Astrocyte (in vitro differentiated cells and primary cell): ENCODE measurements at regions not wholly inside any gene's neighbourhood (a gene's known extent, or its start where the extent isn't known, plus 50 kb on each side); places are given as distances from the start of the nearest gene placed in this dataset.

Experiments used
- DNase-seq: peaks from one replicate; pipeline ENCODE4 v3.0.0-alpha.2; 2010; ENCODE audit warnings: low read depth
- FAIRE-seq: peaks from 2 replicates; lab custom pipeline; 2011; peaks lifted over from hg19 to GRCh38; lab: Jason Lieb, UNC
- H2AFZ ChIP-seq: 2 replicates; pipeline ENCODE4 v1.6.0; 2012; ENCODE audit warnings: low read depth, low read length, inconsistent platforms
- H3K27ac ChIP-seq: 2 replicates; pipeline ENCODE4 v1.5.1; 2011; ENCODE audit warnings: low read depth, low read length, inconsistent platforms
- H3K27me3 ChIP-seq: 2 replicates; pipeline ENCODE4 v1.6.0; 2011; ENCODE audit warnings: low read length, inconsistent platforms; ENCODE audit not compliant: insufficient read depth
- H3K36me3 ChIP-seq: 2 replicates; pipeline ENCODE4 v1.5.1; 2011; ENCODE audit warnings: low read length, inconsistent platforms; ENCODE audit not compliant: insufficient read depth
- H3K4me1 ChIP-seq: 2 replicates; pipeline ENCODE4 v1.5.1; 2011; ENCODE audit warnings: low read length, inconsistent platforms; ENCODE audit not compliant: insufficient read depth
- H3K4me2 ChIP-seq: 2 replicates; pipeline ENCODE4 v1.6.0; 2012; ENCODE audit warnings: low read length, inconsistent platforms
- H3K4me3 ChIP-seq: 2 replicates; pipeline ENCODE4 v1.5.1; 2011; ENCODE audit warnings: low read depth, mild to moderate bottlenecking, low read length, inconsistent platforms; ENCODE audit not compliant: insufficient read depth
- H3K79me2 ChIP-seq: 2 replicates; pipeline ENCODE4 v1.6.0; 2012; ENCODE audit warnings: mild to moderate bottlenecking, low read length, inconsistent platforms; ENCODE audit not compliant: insufficient read depth
- H3K9ac ChIP-seq: 2 replicates; pipeline ENCODE4 v1.6.0; 2012; ENCODE audit warnings: mild to moderate bottlenecking, low read length, inconsistent platforms
- H3K9me3 ChIP-seq: 2 replicates; pipeline ENCODE4 v1.5.1; 2012; ENCODE audit warnings: low read depth, mild to moderate bottlenecking, low read length, inconsistent platforms; ENCODE audit not compliant: insufficient read depth
- H4K20me1 ChIP-seq: 2 replicates; pipeline ENCODE4 v1.6.0; 2012; ENCODE audit warnings: low read length, inconsistent platforms; ENCODE audit not compliant: insufficient read depth
- H3K27ac Mint-ChIP-seq: one replicate; pipeline ENCODE4 v1.8.0; 2021; ENCODE audit warnings: mild to moderate bottlenecking, mixed read lengths; ENCODE audit not compliant: unreplicated experiment
- H3K27me3 Mint-ChIP-seq: one replicate; pipeline ENCODE4 v1.8.0; 2021; ENCODE audit warnings: low read depth, mixed read lengths; ENCODE audit not compliant: unreplicated experiment
- H3K36me3 Mint-ChIP-seq: one replicate; pipeline ENCODE4 v1.8.0; 2021; ENCODE audit warnings: low read depth, mixed read lengths; ENCODE audit not compliant: unreplicated experiment
- H3K4me1 Mint-ChIP-seq: one replicate; pipeline ENCODE4 v1.8.0; 2021; ENCODE audit warnings: low read depth, mixed read lengths; ENCODE audit not compliant: unreplicated experiment
- H3K4me3 Mint-ChIP-seq: one replicate; pipeline ENCODE4 v1.8.0; 2021; ENCODE audit warnings: mild to moderate bottlenecking, moderate library complexity, mixed read lengths; ENCODE audit not compliant: unreplicated experiment
- H3K9me3 Mint-ChIP-seq: one replicate; pipeline ENCODE4 v1.8.0; 2021; ENCODE audit warnings: mild to moderate bottlenecking, mixed read lengths; ENCODE audit not compliant: unreplicated experiment
- EZH2 ChIP-seq: IDR thresholded peaks from 2 replicates; pipeline ENCODE4 v1.6.1; 2012; ENCODE audit warnings: mild to moderate bottlenecking, low read length, inconsistent platforms; ENCODE audit not compliant: insufficient read depth
- TF ChIP-seq, protein P1 (sequence below): IDR thresholded peaks from 2 replicates; pipeline ENCODE4 v1.5.1; 2011; ENCODE audit warnings: low read depth, mild to moderate bottlenecking, inconsistent platforms, low read length, moderate library complexity; ENCODE audit not compliant: insufficient read depth

DNA sequence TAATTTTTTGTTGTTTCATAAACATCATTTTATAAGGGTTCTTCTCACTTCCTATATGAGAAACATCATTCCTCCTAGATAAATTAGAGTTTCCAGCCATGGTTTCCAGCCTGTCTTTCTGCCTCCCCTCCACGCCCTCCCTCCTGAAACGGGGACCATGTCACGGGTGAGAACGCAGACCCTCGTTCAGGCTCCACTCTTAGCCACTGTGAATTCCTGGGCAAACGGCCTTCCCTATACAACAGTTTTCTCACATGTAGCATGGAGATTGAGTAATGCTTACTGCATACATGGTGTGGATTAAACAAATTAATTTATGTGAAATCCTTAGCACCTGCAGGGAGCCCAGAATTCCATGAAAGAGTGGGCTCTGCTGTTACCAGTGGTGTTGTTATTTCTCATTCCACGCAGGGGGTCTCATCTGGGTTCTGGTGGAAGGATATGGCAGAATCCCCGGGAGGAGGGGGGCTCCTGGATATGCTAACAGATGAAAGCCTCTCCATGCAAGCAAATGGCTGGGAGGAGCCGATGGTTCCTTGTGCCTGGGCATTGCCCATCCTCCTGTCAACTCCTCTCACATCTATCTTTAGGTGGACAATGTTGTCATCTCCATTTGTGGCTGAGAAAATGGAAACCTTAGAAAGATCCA is 54.0 kb upstream of the TWIST2 start:
- H3K36me3 Mint-ChIP-seq: no peaks in the 10 kb centered on the region
- no peak for DNase-seq

GRCh38 chr2:238796223-238796885 is 51.5 kb upstream of the TWIST2 start:
- Histone ChIP-seq H3K4me2 (no peak overlapping the region), H3K9me3 (peaks cover 5% of the 10 kb centered on the region), H3K27me3 (peaks cover 7% of the 10 kb centered on the region), H2AFZ (no peak overlapping the region), H3K9ac (no peak overlapping the region), H3K27ac (no peak overlapping the region), H3K36me3 (no peaks in the 10 kb centered on the region), H4K20me1 (no peaks in the 10 kb centered on the region), H3K4me1 (peaks cover 2% of the 10 kb centered on the region), H3K4me3 (no peak overlapping the region), H3K79me2 (no peaks in the 10 kb centered on the region)
- TF ChIP-seq, protein P1, sequence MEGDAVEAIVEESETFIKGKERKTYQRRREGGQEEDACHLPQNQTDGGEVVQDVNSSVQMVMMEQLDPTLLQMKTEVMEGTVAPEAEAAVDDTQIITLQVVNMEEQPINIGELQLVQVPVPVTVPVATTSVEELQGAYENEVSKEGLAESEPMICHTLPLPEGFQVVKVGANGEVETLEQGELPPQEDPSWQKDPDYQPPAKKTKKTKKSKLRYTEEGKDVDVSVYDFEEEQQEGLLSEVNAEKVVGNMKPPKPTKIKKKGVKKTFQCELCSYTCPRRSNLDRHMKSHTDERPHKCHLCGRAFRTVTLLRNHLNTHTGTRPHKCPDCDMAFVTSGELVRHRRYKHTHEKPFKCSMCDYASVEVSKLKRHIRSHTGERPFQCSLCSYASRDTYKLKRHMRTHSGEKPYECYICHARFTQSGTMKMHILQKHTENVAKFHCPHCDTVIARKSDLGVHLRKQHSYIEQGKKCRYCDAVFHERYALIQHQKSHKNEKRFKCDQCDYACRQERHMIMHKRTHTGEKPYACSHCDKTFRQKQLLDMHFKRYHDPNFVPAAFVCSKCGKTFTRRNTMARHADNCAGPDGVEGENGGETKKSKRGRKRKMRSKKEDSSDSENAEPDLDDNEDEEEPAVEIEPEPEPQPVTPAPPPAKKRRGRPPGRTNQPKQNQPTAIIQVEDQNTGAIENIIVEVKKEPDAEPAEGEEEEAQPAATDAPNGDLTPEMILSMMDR: no peak
- TF ChIP-seq EZH2: no peak
- H3K27ac Mint-ChIP-seq: no peak overlapping the region
- DNase-seq (no peak), FAIRE-seq (no peak)
- peaks cover 5% of the 10 kb centered on the region for H3K9me3 Mint-ChIP-seq
- no peaks in the 10 kb centered on the region for H3K36me3 Mint-ChIP-seq
- peaks cover 22% of the 10 kb centered on the region for H3K27me3 Mint-ChIP-seq
- no peak overlapping the region for H3K4me3 Mint-ChIP-seq
- no peaks in the 10 kb centered on the region for H3K4me1 Mint-ChIP-seq

More for the DNA sequence above, 54.0 kb upstream of the TWIST2 start:
- Histone ChIP-seq H3K36me3 (no peaks in the 10 kb centered on the region), H3K27ac (no peak overlapping the region), H3K9me3 (peaks cover 5% of the 10 kb centered on the region), H3K4me3 (no peak overlapping the region), H2AFZ (no peak overlapping the region), H3K9ac (no peak overlapping the region), H3K79me2 (no peaks in the 10 kb centered on the region), H3K27me3 (peaks cover 6% of the 10 kb centered on the region), H3K4me1 (peaks cover 8% of the 10 kb centered on the region), H3K4me2 (no peak overlapping the region), H4K20me1 (no peaks in the 10 kb centered on the region)
- Mint-ChIP-seq H3K9me3 (peaks cover 5% of the 10 kb centered on the region), H3K27me3 (peaks cover 16% of the 10 kb centered on the region), H3K4me3 (no peak overlapping the region), H3K4me1 (no peaks in the 10 kb centered on the region), H3K27ac (no peak overlapping the region)
- FAIRE-seq: no peak
- TF ChIP-seq, protein P1: no peak
- no peak for TF ChIP-seq EZH2

DNA sequence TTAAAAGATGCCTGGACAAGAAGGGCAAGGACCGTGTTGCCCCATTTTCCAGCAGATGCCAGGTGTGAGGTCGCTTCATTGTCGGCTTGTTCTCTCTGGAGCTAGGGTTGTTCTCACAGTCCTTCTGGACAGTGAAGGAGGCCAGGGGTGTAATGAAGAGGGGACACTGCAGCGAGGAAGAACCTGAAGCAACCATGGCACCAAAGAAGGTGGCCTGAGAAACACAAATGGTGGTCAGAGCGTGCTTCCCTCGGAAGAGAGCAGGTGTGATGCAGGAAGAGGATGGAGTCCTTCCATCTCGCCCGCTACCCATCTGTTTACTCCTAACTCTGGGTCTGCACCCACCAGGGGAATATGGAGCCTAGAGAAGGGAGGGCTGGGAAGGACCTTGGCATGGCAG is 50.3 kb upstream of the TWIST2 start:
- Histone ChIP-seq H3K9ac (no peak overlapping the region), H3K4me3 (no peak overlapping the region), H3K79me2 (no peaks in the 10 kb centered on the region), H4K20me1 (no peaks in the 10 kb centered on the region), H3K36me3 (no peaks in the 10 kb centered on the region), H2AFZ (no peak overlapping the region), H3K27ac (no peak overlapping the region), H3K9me3 (peaks cover 5% of the 10 kb centered on the region), H3K27me3 (peaks cover 8% of the 10 kb centered on the region), H3K4me1 (no peaks in the 10 kb centered on the region), H3K4me2 (no peak overlapping the region)
- no peak overlapping the region for H3K27ac Mint-ChIP-seq
- H3K36me3 Mint-ChIP-seq: no peaks in the 10 kb centered on the region
- H3K4me3 Mint-ChIP-seq: no peak overlapping the region
- DNase-seq (no peak), FAIRE-seq (no peak)
- peaks cover 27% of the 10 kb centered on the region for H3K27me3 Mint-ChIP-seq
- H3K9me3 Mint-ChIP-seq: peaks cover 5% of the 10 kb centered on the region
- TF ChIP-seq, protein P1: no peak
- no peak for TF ChIP-seq EZH2
- no peaks in the 10 kb centered on the region for H3K4me1 Mint-ChIP-seq
